D721Med (cell line): ENCODE measurements at regions not wholly inside any gene's neighbourhood (a gene's known extent, or its start where the extent isn't known, plus 50 kb on each side); places are given as distances from the start of the nearest gene placed in this dataset.

Experiments used
- DNase-seq: peaks from one replicate; pipeline ENCODE4 v3.0.0; 2011; ENCODE audit warnings: low spot score; ENCODE audit not compliant: insufficient read length
- FAIRE-seq: peaks from 2 replicates; lab custom pipeline; 2011; peaks lifted over from hg19 to GRCh38; lab: Jason Lieb, UNC
- CTCF ChIP-seq: IDR thresholded peaks from 2 replicates; pipeline ENCODE4 v1.5.1; 2012; ENCODE audit warnings: mild to moderate bottlenecking, control low read depth; ENCODE audit not compliant: insufficient read depth; ENCODE audit errors: missing control alignments

- no peak for TF ChIP-seq CTCF
- FAIRE-seq: no peak
- DNase-seq: no peak
Measured at GRCh38 chr16:62208934-62209333, 172.7 kb upstream of the CDH8 start.

- TF ChIP-seq CTCF: no peak
- no peak for FAIRE-seq
- no peak for DNase-seq
Measured at GRCh38 chr16:62205459-62205858, 169.2 kb upstream of the CDH8 start.

- FAIRE-seq: no peak
- no peak for DNase-seq
- no peak for TF ChIP-seq CTCF
Measured at GRCh38 chr16:62201911-62202310, 165.7 kb upstream of the CDH8 start.

GRCh38 chr16:62194828-62195227 is 158.6 kb upstream of the CDH8 start:
- FAIRE-seq: no peak
- TF ChIP-seq CTCF: no peak
- no peak for DNase-seq

GRCh38 chr16:62190426-62190825 is 154.2 kb upstream of the CDH8 start:
- peak; percentile 26 for TF ChIP-seq CTCF
- FAIRE-seq (no peak), DNase-seq (no peak)

- DNase-seq: no peak
- FAIRE-seq: no peak
- no peak for TF ChIP-seq CTCF
Measured at GRCh38 chr16:62177351-62178203, 141.3 kb upstream of the CDH8 start.

GRCh38 chr16:62170642-62171041 is 134.4 kb upstream of the CDH8 start:
- no peak for FAIRE-seq

More at GRCh38 chr16:62170642-62171041, 134.4 kb upstream of the CDH8 start:
- no peak for TF ChIP-seq CTCF
- no peak for DNase-seq
